ENCODE measurements at regions not wholly inside any gene's neighbourhood (a gene's known extent, or its start where the extent isn't known, plus 50 kb on each side); places are given as distances from the start of the nearest gene placed in this dataset.

- 75 to 82% methylated on average over 7 of the region's 7 CpGs for WGBS, 2 donors
- no peaks in the 10 kb centered on the region for H3K4me1 ChIP-seq
- H3K4me3 ChIP-seq: no peak overlapping the region
- intact Hi-C loops (cut with DNase I): no loop called here
- H3K9me3 ChIP-seq: peaks cover 0 to 18% (median 15%) of the 10 kb centered on the region in 3 donors
- TF ChIP-seq CTCF (IDR thresholded peaks at IDR 0.05): no peak
- TF ChIP-seq POLR2A (IDR thresholded peaks at IDR 0.05): no peak
- H3K36me3 ChIP-seq: no peaks in the 10 kb centered on the region
- DNase-seq: no peak
- H3K27ac ChIP-seq: no peak overlapping the region
- no peaks in the 10 kb centered on the region for H3K27me3 ChIP-seq
Observed at GRCh38 chr3:152606146-152606545, 228.8 kb upstream of the P2RY1 start.

GRCh38 chr3:152607179-152607578 is 227.8 kb upstream of the P2RY1 start:
- intact Hi-C loops (cut with DNase I): no loop called here
- TF ChIP-seq CTCF (IDR thresholded peaks at IDR 0.05): no peak
- TF ChIP-seq POLR2A (IDR thresholded peaks at IDR 0.05): no peak
- Histone ChIP-seq H3K27ac (no peak overlapping the region), H3K9me3 (peaks cover 0 to 18% (median 15%) of the 10 kb centered on the region in 3 donors), H3K4me3 (no peak overlapping the region), H3K27me3 (no peaks in the 10 kb centered on the region), H3K36me3 (no peaks in the 10 kb centered on the region), H3K4me1 (peaks cover 0 to 9% (median 5%) of the 10 kb centered on the region in 3 donors)
- no peak for DNase-seq
- WGBS, 2 donors: 92 to 100% methylated on average over 1 of the region's 1 CpG

- H3K4me1 ChIP-seq: peaks cover 0 to 9% (median 5%) of the 10 kb centered on the region in 3 donors
- TF ChIP-seq POLR2A (IDR thresholded peaks at IDR 0.05): no peak
- H3K27ac ChIP-seq: no peak overlapping the region
- no peaks in the 10 kb centered on the region for H3K27me3 ChIP-seq
- no peaks in the 10 kb centered on the region for H3K36me3 ChIP-seq
- no peak overlapping the region for H3K4me3 ChIP-seq
- 77 to 89% methylated on average over 8 of the region's 8 CpGs for WGBS, 2 donors
- DNase-seq: no peak
- intact Hi-C loops (cut with DNase I): no loop called here
- H3K9me3 ChIP-seq: peaks cover 0 to 9% (median 7%) of the 10 kb centered on the region in 3 donors
Observed at GRCh38 chr3:152608696-152609594, 226.0 kb upstream of the P2RY1 start.

DNA sequence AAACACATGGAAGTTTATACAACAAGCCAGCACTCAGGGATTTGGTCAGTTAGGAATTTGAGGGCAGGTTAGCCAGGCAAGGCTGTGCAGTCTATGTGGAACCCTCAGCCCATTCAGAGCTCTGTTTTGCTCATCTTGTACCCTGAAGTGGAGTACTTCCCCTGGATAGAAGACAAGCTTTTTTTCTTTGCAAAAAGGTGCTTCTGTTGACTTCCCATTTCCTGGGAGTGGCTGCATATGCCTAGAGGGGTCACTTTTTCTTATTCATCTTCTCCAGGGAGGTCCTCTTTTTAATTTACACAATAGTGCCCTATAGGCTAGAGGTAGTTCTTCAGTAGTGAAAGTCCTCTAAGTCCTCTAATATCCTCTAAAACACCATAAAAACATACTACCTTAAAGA is 225.0 kb upstream of the P2RY1 start:
- no peaks in the 10 kb centered on the region for H3K27me3 ChIP-seq
- intact Hi-C loops (cut with DNase I): no loop called here
- TF ChIP-seq CTCF (IDR thresholded peaks at IDR 0.05) (no peak), POLR2A (IDR thresholded peaks at IDR 0.05) (no peak)
- H3K36me3 ChIP-seq: no peaks in the 10 kb centered on the region
- DNase-seq: no peak
- H3K4me3 ChIP-seq: no peak overlapping the region
- no peaks in the 10 kb centered on the region for H3K9me3 ChIP-seq
- H3K4me1 ChIP-seq: peaks cover 0 to 9% (median 5%) of the 10 kb centered on the region in 3 donors
- H3K27ac ChIP-seq: no peak overlapping the region

DNA sequence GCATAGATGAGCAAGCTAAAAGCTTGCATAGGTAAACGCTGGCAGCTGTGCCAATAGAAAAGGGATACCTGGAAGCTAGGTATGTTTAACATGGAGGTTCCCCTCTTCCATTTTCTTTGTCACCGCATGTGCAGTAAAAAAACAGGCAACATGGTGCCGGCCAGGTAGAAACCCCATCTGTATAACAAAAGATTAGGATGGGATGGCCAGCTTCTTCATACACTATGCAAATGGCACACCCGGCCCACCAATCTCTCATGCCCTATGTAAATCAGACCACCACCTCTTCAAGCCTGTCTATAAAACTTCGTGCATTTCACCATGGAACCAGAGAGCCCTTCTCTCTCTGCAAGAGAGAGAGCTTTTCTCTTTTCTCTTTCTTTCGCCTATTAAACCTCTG is 224.3 kb upstream of the P2RY1 start:
- Histone ChIP-seq H3K9me3 (no peaks in the 10 kb centered on the region), H3K36me3 (no peaks in the 10 kb centered on the region), H3K4me3 (no peak overlapping the region), H3K4me1 (peaks cover 0 to 9% (median 5%) of the 10 kb centered on the region in 3 donors), H3K27me3 (no peaks in the 10 kb centered on the region), H3K27ac (no peak overlapping the region)
- 88 to 94% methylated on average over 6 of the region's 6 CpGs for WGBS, 2 donors
- TF ChIP-seq CTCF (IDR thresholded peaks at IDR 0.05) (no peak), POLR2A (IDR thresholded peaks at IDR 0.05) (no peak)
- no peak for DNase-seq
- intact Hi-C loops (cut with DNase I): no loop called here

Measured in esophagus squamous epithelium (tissue), 5 donors.